ENCODE measurements at regions not wholly inside any gene's neighbourhood (a gene's known extent, or its start where the extent isn't known, plus 50 kb on each side); places are given as distances from the start of the nearest gene placed in this dataset.
"Not testable (repeated sequence)": the region's sequence is repeated elsewhere in the genome, so short reads cannot be mapped to it uniquely, and the experiment has no call there.

DNA sequence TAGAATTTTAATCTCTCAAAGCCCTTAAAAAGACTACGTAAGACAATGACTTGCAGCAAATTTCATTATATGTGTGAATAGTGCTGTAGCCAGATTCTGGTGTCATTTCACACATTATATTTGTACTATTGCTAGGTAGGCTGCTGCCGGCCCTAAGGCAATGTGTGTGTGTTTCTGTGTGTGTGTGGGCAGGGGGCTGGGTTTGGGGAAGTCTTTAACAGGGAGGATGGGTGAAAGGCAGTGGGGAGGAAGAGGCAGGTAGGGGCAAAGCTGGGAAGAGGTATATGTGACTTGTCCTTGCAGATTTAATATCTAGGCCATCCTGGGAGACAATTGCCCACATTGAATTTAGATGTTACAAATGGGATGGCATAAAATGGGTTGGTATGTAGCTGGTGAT is 130.8 kb downstream of the MACIR start:
- no peaks in the 10 kb centered on the region for H3K36me3 Mint-ChIP-seq
- H3K4me1 Mint-ChIP-seq (ENCODE audit: unreplicated experiment) = peaks cover 26% of the 10 kb centered on the region
- peaks cover 5% of the 10 kb centered on the region for H3K9me3 Mint-ChIP-seq
- H3K4me3 Mint-ChIP-seq = no peak overlapping the region
- H3K27me3 Mint-ChIP-seq = no peaks in the 10 kb centered on the region
- TF ChIP-seq, protein P1, sequence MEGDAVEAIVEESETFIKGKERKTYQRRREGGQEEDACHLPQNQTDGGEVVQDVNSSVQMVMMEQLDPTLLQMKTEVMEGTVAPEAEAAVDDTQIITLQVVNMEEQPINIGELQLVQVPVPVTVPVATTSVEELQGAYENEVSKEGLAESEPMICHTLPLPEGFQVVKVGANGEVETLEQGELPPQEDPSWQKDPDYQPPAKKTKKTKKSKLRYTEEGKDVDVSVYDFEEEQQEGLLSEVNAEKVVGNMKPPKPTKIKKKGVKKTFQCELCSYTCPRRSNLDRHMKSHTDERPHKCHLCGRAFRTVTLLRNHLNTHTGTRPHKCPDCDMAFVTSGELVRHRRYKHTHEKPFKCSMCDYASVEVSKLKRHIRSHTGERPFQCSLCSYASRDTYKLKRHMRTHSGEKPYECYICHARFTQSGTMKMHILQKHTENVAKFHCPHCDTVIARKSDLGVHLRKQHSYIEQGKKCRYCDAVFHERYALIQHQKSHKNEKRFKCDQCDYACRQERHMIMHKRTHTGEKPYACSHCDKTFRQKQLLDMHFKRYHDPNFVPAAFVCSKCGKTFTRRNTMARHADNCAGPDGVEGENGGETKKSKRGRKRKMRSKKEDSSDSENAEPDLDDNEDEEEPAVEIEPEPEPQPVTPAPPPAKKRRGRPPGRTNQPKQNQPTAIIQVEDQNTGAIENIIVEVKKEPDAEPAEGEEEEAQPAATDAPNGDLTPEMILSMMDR (conservative IDR thresholded peaks at IDR 0.05) = no peak
- H3K27ac Mint-ChIP-seq = no peak overlapping the region
- DNase-seq (ENCODE audit: extremely low spot score, unreplicated experiment) = no peak

DNA sequence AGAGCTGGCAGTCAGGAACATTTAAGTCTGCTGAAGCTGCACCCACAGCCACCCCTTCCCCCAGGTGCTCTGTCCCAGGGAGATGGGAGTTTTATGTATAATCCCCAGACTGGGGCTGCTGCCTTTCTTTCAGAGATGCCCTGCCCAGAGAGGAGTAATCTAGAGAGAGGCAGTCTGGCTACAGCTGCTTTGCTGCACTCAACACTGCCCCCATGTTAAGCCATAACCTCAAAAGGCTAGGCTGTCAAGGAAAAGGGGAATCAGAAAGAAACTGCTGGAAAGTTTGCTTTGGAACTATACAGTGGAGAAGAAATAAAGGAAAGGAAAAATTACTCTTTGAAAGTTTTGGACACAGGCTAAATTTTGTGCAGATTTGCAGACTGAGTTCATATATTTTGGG is 127.2 kb downstream of the MACIR start:
- peaks cover 5% of the 10 kb centered on the region for H3K36me3 Mint-ChIP-seq
- peaks cover 10% of the 10 kb centered on the region for H3K9me3 Mint-ChIP-seq
- TF ChIP-seq, protein P1 (conservative IDR thresholded peaks at IDR 0.05) = no peak
- H3K4me3 Mint-ChIP-seq = no peak overlapping the region
- no peak overlapping the region for H3K27ac Mint-ChIP-seq
- H3K27me3 Mint-ChIP-seq = no peaks in the 10 kb centered on the region
- DNase-seq (ENCODE audit: extremely low spot score, unreplicated experiment) = no peak
- H3K4me1 Mint-ChIP-seq (ENCODE audit: unreplicated experiment) = peaks cover 18% of the 10 kb centered on the region

DNA sequence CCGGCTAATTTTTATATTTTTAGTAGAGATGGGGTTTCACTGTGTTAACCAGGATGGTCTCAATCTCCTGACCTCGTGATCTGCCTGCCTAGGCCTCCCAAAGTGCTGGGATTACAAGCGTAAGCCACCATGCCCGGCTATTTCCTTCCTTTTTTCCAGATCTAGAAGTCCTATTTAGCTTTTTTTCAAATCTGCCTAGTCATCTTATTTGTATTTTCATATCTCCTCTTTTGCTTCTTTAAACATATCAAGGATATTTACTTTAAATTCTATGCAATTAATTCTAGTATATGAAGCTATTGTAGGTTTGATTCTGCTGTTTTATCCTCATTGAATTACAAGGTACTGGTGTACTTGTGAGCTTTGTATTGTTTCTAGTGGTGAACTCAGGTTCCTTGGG is 119.1 kb downstream of the MACIR start:
- not testable (repeated sequence) for H3K9me3 Mint-ChIP-seq; H3K27ac Mint-ChIP-seq; DNase-seq (ENCODE audit: extremely low spot score, unreplicated experiment); H3K36me3 Mint-ChIP-seq; H3K27me3 Mint-ChIP-seq; H3K4me3 Mint-ChIP-seq
- peaks cover 28% of the 10 kb centered on the region for H3K4me1 Mint-ChIP-seq (ENCODE audit: unreplicated experiment)

DNA sequence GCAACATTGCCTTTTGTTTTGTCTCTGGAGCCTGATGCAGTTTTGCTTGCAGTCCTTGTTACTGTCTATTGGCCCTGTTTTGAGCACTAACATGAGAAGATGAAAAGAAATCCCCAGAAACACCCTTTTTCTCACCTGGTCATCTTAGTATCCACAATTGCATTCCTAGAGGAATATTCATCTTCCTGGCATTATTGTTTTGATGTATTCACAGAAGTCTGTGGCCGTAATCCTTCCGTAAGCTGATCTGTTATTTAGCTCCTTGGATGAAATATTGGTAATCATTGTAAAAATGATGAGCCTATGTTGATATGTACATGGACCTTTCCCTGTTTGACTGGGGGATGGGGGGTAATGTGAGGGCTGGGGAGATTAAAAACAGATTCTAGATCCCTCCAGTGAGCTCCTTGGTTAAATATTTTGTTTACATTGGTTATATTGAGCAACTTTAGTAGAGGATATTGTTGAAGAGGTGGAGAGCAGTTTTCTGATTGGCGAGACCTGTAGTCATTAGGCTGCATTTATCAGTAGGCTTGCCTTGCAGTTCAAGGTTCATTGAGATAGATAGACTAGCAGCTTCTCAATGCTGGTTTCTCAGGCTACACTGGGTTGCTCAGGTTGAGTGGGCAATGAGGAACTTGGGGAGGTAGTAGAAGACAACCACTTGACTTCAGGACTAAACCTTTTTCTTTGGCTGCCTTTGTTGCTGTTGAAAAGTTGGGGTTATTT is 117.5 kb downstream of the MACIR start:
- no peaks in the 10 kb centered on the region for H3K27me3 Mint-ChIP-seq
- H3K9me3 Mint-ChIP-seq = no peaks in the 10 kb centered on the region
- H3K4me1 Mint-ChIP-seq (ENCODE audit: unreplicated experiment) = peaks cover 41% of the 10 kb centered on the region
- DNase-seq (ENCODE audit: extremely low spot score, unreplicated experiment) = no peak
- no peak overlapping the region for H3K27ac Mint-ChIP-seq
- TF ChIP-seq, protein P1 (conservative IDR thresholded peaks at IDR 0.05) = no peak
- H3K36me3 Mint-ChIP-seq = no peaks in the 10 kb centered on the region
- H3K4me3 Mint-ChIP-seq = no peak overlapping the region

DNA sequence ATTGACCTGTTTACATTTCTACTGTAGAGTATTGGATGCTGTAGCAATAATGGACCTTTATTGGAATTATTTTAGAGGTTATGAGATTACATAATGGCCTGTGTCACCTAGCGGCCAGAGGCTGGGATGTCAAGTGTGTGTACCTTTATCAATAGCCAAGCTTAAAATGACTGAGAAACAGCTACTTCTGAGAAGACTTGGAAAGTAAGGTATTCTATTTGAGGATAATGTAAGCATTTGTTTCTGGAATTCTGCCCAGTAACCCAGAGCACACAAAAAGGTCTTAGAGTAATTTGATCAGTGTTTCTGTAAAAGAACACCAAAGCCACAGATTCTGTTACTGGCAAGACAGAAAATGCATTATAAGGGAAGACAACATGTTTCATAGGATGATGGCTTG is 116.8 kb downstream of the MACIR start:
- H3K36me3 Mint-ChIP-seq = no peaks in the 10 kb centered on the region
- TF ChIP-seq, protein P1 (conservative IDR thresholded peaks at IDR 0.05) = peak; percentile 52
- H3K27me3 Mint-ChIP-seq = no peaks in the 10 kb centered on the region
- DNase-seq (ENCODE audit: extremely low spot score, unreplicated experiment) = no peak
- H3K27ac Mint-ChIP-seq = no peak overlapping the region
- no peak overlapping the region for H3K4me3 Mint-ChIP-seq
- H3K4me1 Mint-ChIP-seq (ENCODE audit: unreplicated experiment) = peaks cover 43% of the 10 kb centered on the region
- H3K9me3 Mint-ChIP-seq = no peaks in the 10 kb centered on the region

DNA sequence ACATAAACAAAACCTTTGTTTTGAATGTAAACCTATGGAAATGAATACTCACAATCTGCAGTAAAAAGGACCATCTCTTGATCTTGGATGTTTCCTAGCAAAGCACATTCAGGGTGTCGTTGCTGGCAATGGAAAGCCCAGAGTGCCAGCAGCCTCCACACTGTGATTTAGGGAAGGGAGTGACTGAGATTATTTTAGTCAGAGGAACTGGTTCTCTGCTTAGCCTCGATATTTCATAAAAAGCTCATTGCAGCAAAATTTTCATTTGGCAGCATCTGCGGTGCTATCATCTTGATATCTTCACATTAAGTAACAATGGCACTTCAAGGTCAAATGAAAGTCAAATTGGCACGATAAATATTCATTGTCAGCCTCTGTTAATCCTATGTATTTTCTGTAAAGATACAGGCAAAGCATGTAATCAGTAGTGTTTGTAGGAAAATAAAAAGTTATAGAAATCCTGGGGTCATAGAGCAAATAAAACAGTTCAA is 116.0 kb downstream of the MACIR start:
- H3K4me1 Mint-ChIP-seq (ENCODE audit: unreplicated experiment) = peaks cover 43% of the 10 kb centered on the region
- TF ChIP-seq, protein P1 (conservative IDR thresholded peaks at IDR 0.05) = no peak
- H3K27ac Mint-ChIP-seq = no peak overlapping the region
- H3K36me3 Mint-ChIP-seq = no peaks in the 10 kb centered on the region
- H3K9me3 Mint-ChIP-seq = peaks cover under 1% of the 10 kb centered on the region
- no peak overlapping the region for H3K4me3 Mint-ChIP-seq
- no peak for DNase-seq (ENCODE audit: extremely low spot score, unreplicated experiment)
- H3K27me3 Mint-ChIP-seq = no peaks in the 10 kb centered on the region
